Endothelial cell of umbilical vein (primary cell): ENCODE measurements at regions not wholly inside any gene's neighbourhood (a gene's known extent, or its start where the extent isn't known, plus 50 kb on each side); places are given as distances from the start of the nearest gene placed in this dataset.

Experiments used
- BruUV-seq: library from RNA; stranded (reverse); fragments of 400-500 nt; replicated peaks from 2 replicates; lab custom pipeline; 2021; lab: Mats Ljungman, UMichigan
- CTCF ChIA-PET: fragments of 300-600, 350-600 bp; sonication (Branson Sonifier 250); formaldehyde crosslinking; loops from one replicate; lab custom pipeline; 2021; ENCODE audit warnings: antibody characterized with exemption, inconsistent platforms; lab: Charles Lee
- POLR2A ChIA-PET: fragments of 300-600, 350-600 bp; sonication (Branson Sonifier 250); formaldehyde crosslinking; loops from one replicate; lab custom pipeline; 2021; ENCODE audit warnings: antibody characterized with exemption, inconsistent platforms; lab: Charles Lee
- DNase-seq: peaks from one replicate; pipeline ENCODE4 v3.0.0-alpha.2; 2011; ENCODE audit warnings: low read depth, low spot score
- FAIRE-seq: peaks from 2 replicates; lab custom pipeline; 2011; peaks lifted over from hg19 to GRCh38; lab: Jason Lieb, UNC
- H2AFZ ChIP-seq: 2 replicates; pipeline ENCODE4 v1.6.0; 2012; ENCODE audit warnings: low read depth, low read length, control low read depth, inconsistent platforms
- H3K27ac ChIP-seq: 2 replicates; pipeline ENCODE4 v1.5.1; 2011; ENCODE audit warnings: low read depth, mild to moderate bottlenecking, control low read depth, low read length, moderate library complexity; ENCODE audit not compliant: insufficient read depth
- H3K27me3 ChIP-seq, 2 experiments: 2 replicates each; pipeline versions ENCODE4 v1.6.0 to v1.6.1; 2011; ENCODE audit warnings: low read length in 2 of 2, mixed read lengths in 1 of 2; ENCODE audit not compliant: control insufficient read depth in 2 of 2, insufficient read depth in 2 of 2
- H3K36me3 ChIP-seq, 2 experiments: 2 replicates in 1 of 2; 3 replicates in 1 of 2; pipeline ENCODE4 v1.5.1; 2011; ENCODE audit warnings: low read length in 2 of 2, mild to moderate bottlenecking in 1 of 2, moderate library complexity in 1 of 2; ENCODE audit not compliant: control insufficient read depth in 2 of 2, insufficient read depth in 2 of 2; ENCODE audit errors: extremely low read depth in 1 of 2
- H3K4me1 ChIP-seq: 3 replicates; pipeline ENCODE4 v1.5.1; 2011; ENCODE audit warnings: mild to moderate bottlenecking, low read length; ENCODE audit not compliant: control insufficient read depth, insufficient read depth; ENCODE audit errors: extremely low read depth
- H3K4me2 ChIP-seq: 2 replicates; pipeline ENCODE4 v1.6.1; 2011; ENCODE audit warnings: low read length, control low read depth, mixed read lengths; ENCODE audit not compliant: insufficient read depth
- H3K4me3 ChIP-seq, 3 experiments: fragments of 200-600 bp in 1 of 3; sonication (generic), shearing (Covaris generic) in 1 of 3; replicated peaks in 1 of 3; 2 replicates each; pipeline ENCODE4 v1.5.1; 2011 to 2016; ENCODE audit warnings: control low read depth in 3 of 3, low read length in 3 of 3, mild to moderate bottlenecking in 2 of 3, inconsistent platforms in 1 of 3, low read depth in 1 of 3, moderate library complexity in 1 of 3; ENCODE audit not compliant: insufficient read depth in 1 of 3
- H3K79me2 ChIP-seq: 2 replicates; pipeline ENCODE4 v1.6.0; 2012; ENCODE audit warnings: low read length, inconsistent platforms; ENCODE audit not compliant: control insufficient read depth, insufficient read depth
- H3K9ac ChIP-seq: replicated peaks from 2 replicates; pipeline ENCODE3; 2011; ENCODE audit warnings: low read length, control low read depth; ENCODE audit not compliant: insufficient read depth; ENCODE audit errors: extremely low read depth
- H3K9me1 ChIP-seq: replicated peaks from 3 replicates; pipeline ENCODE4 v1.6.0; 2011; ENCODE audit warnings: mild to moderate bottlenecking, low read length; ENCODE audit not compliant: control insufficient read depth, insufficient read depth; ENCODE audit errors: extremely low read depth
- H3K9me3 ChIP-seq: replicated peaks from 2 replicates; pipeline ENCODE4 v1.5.1; 2012; ENCODE audit warnings: low read length, inconsistent platforms; ENCODE audit not compliant: control insufficient read depth, insufficient read depth
- H4K20me1 ChIP-seq: replicated peaks from 2 replicates; pipeline ENCODE3; 2011; ENCODE audit warnings: mild to moderate bottlenecking, low read length; ENCODE audit not compliant: control insufficient read depth, insufficient read depth; ENCODE audit errors: extremely low read depth
- CTCF ChIP-seq, 2 donors: IDR thresholded peaks; 1 replicate in 1 of 2; 2 replicates in 1 of 2; pipeline ENCODE4 v1.5.1; 2011; ENCODE audit warnings: low read length in 2 of 2, mild to moderate bottlenecking in 2 of 2, moderate library complexity in 2 of 2, control low read depth in 1 of 2, inconsistent platforms in 1 of 2, low read depth in 1 of 2; ENCODE audit not compliant: insufficient read depth in 1 of 2; ENCODE audit errors: extremely low read depth in 1 of 2
- EZH2 ChIP-seq: IDR thresholded peaks from 2 replicates; pipeline ENCODE4 v1.6.1; 2012; ENCODE audit warnings: borderline replicate concordance, low read depth, mild to moderate bottlenecking, moderate library complexity, low read length, inconsistent platforms; ENCODE audit not compliant: severe bottlenecking
- FOS ChIP-seq: IDR thresholded peaks from 2 replicates; pipeline ENCODE4 v1.6.1; 2011; ENCODE audit warnings: mild to moderate bottlenecking, low read length, moderate library complexity, borderline replicate concordance; ENCODE audit not compliant: insufficient read depth
- GATA2 ChIP-seq: IDR thresholded peaks from 2 replicates; pipeline ENCODE4 v1.7.0; 2011; ENCODE audit warnings: low read depth, mild to moderate bottlenecking, moderate library complexity, mixed read lengths, low read length; ENCODE audit not compliant: insufficient read length, insufficient read depth
- JUN ChIP-seq: IDR thresholded peaks from 2 replicates; pipeline ENCODE4 v1.6.1; 2011; ENCODE audit warnings: borderline replicate concordance, low read depth; ENCODE audit not compliant: insufficient read length, insufficient read depth
- MAX ChIP-seq: IDR thresholded peaks from 2 replicates; pipeline ENCODE4 v1.6.1; 2011; ENCODE audit not compliant: insufficient read depth, insufficient read length
- MYC ChIP-seq: IDR thresholded peaks from one replicate; pipeline ENCODE4 v1.6.1; 2011; ENCODE audit warnings: mild to moderate bottlenecking, low read depth, low read length
- POLR2A ChIP-seq: IDR thresholded peaks from 2 replicates; pipeline ENCODE4 v1.6.1; 2012; ENCODE audit warnings: low read depth, mild to moderate bottlenecking, control low read depth, low read length
- POLR2AphosphoS5 ChIP-seq: IDR thresholded peaks from 2 replicates; pipeline ENCODE4 v1.6.1; 2012; ENCODE audit warnings: low read depth, mild to moderate bottlenecking, control low read depth, low read length, moderate library complexity; ENCODE audit not compliant: insufficient read depth
- dilution Hi-C: fragments of 300-500 bp; cut with MboI; formaldehyde crosslinking; loops from one replicate; pipeline ENCODE4 v1.15.0; 2019; ENCODE audit warnings: low sequenced_read_pairs; ENCODE audit not compliant: extremely low pct_ligation_motif_present
- intact Hi-C: fragments of 100-400 bp; cut with micrococcal nuclease; formaldehyde crosslinking; loops from one replicate; pipeline ENCODE4 v1.10.0; 2022

- CTCF ChIA-PET = interaction anchor here (1.5 kb wide), 1 partner anchor 11 kb away, joined by 4 read pairs; no protein-coding TSS in a partner anchor
These were observed 434.6 kb upstream of the DSEL start for GRCh38 chr18:67951137-67951536.

More at GRCh38 chr18:67951137-67951536, 434.6 kb upstream of the DSEL start:
- no peak for DNase-seq
- TF ChIP-seq POLR2AphosphoS5 (no peak), FOS (no peak), POLR2A (no peak), CTCF (IDR thresholded peaks at IDR 0.05; ENCODE audit: extremely low read depth in 1 of 2, insufficient read depth in 1 of 2, low read depth in 1 of 2, low read length in 2 of 2) (no peak), MAX (no peak), MYC (no peak), JUN (no peak), EZH2 (no peak), GATA2 (no peak)
- Histone ChIP-seq H3K27ac (no peak overlapping the region), H3K4me2 (no peak overlapping the region), H3K9me3 (no peaks in the 10 kb centered on the region), H3K79me2 (no peaks in the 10 kb centered on the region), H3K4me3 (no peak overlapping the region), H3K9ac (no peak overlapping the region), H3K9me1 (no peaks in the 10 kb centered on the region), H3K4me1 (no peaks in the 10 kb centered on the region), H2AFZ (no peak overlapping the region), H4K20me1 (no peaks in the 10 kb centered on the region), H3K27me3 (no peaks in the 10 kb centered on the region), H3K36me3 (no peaks in the 10 kb centered on the region)
- intact Hi-C loops = no loop called here
- BruUV-seq = no TSS peak
- dilution Hi-C loops = no loop called here
- POLR2A ChIA-PET = no interaction called here
- no peak for FAIRE-seq
